Daoy (cell line): ENCODE measurements at regions not wholly inside any gene's neighbourhood (a gene's known extent, or its start where the extent isn't known, plus 50 kb on each side); places are given as distances from the start of the nearest gene placed in this dataset.

ENCODE experiments used
- DNase-seq: peaks from one replicate; pipeline ENCODE4 v3.0.0-alpha.2; 2015; ENCODE audit warnings: low read depth

DNA sequence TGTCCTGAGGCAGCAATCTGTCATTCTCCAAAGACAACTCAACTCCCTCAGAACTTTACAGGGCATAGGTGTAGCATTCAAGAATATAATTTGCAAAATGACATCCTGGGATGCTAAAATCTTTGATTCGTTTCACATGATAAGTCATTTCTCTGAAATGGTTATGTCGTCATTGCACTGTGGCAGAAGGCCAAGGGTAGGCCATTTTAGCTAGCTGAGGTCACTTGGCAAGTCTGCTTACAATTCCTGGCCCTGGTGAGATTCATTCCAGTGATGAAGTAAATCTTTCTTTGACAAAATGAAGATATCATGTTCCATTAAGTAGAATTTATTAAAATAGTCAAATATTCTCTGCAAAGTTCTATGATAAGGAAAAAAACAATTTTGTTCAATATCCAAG lies 1410.3 kb upstream of the LRRTM1 start:
- DNase-seq, result no peak

DNA sequence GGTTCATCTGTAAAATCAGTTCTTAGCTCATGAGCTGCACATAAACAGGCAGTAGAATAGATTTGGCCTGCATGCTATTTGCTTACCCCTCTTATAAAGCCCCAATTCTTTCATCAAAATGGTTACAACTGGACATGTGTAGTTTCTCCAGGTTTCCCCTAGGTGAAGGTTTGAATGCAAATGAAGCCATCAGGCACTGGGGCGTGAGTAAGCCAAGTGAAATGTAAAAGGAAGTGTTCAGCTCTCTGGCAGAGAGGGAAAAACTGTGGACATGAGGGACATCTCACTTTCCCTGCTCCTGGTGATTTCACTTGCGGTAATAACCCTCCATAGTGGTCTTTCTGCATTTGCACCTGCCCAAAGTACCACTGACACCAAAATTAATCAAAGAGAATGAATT lies 1402.3 kb upstream of the LRRTM1 start:
- DNase-seq, result no peak

DNA sequence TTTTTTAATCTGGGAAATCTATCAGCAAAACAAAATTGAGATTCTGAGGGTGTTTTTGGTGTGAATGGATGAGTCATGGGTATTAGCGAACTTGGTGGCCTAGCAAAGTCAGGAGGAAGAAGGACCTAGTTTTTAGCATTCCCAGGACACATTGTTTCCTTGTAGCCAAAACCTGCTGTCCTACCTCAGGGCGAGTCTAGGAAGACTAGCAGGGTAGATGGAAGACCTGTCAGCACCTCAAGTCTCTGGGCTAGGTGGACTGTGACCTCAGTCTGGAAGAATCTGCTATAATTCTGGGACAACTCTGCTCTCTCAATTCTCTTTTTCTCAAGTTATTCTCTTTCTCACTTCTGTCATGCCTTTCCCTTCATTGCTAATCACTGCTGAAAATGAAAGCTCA lies 1399.3 kb upstream of the LRRTM1 start:
- no peak for DNase-seq

DNA sequence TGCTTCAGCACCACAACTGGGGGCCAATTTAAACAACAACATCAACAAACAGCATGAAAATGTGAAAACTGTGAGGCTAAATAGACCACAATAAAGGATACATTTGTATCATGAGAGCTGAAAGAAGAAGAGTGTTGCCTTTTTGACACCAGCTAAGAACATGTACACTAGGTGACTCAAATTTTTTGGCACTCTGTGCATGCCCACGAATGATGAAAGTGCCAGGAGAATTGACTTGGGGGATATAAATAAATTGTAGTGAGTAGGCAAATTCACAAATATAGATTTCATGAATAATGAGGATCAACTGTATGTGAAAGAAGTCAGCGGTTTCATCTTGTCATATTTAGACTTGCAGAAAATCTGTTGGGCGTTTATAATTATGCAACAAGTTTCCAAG lies 1388.0 kb upstream of the LRRTM1 start:
- no peak for DNase-seq

DNA sequence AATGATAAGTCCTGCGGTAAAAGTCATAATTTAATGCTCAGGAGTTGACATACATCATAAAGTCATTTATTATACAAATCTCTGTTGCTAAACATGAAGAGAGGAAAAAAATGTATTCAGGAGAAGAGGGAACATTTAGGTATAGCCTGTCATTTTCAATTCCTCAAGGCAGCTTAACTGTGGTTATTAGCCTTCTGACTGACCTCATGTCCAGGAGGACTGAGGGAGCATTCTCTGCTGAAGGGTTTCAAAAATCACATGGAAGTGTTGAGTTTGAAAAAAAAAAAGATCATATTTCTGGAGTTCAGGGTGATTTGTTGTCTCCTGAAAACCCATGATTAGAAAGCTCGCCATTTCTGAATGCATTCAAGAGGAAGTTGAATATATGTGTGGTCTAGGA lies 1371.1 kb upstream of the LRRTM1 start:
- no peak for DNase-seq

DNA sequence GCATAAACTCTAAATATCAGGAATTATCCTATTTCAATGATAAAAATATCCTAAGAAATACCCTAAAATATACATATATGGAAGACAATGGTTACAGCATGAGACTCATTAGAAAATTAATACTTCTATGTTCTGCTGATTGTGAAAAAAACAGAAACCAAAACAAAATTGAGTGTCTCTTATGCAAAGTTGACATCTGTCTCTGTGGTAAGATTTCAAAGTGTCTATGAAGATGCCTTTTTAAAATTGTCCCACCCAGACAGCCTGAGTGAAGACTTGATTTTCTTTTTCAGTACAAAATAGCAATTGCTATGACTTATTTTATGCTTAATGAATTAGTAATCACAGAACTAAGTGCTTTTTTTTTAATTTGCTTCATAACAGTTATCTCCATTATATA lies 1368.4 kb upstream of the LRRTM1 start:
- DNase-seq, result no peak

DNA sequence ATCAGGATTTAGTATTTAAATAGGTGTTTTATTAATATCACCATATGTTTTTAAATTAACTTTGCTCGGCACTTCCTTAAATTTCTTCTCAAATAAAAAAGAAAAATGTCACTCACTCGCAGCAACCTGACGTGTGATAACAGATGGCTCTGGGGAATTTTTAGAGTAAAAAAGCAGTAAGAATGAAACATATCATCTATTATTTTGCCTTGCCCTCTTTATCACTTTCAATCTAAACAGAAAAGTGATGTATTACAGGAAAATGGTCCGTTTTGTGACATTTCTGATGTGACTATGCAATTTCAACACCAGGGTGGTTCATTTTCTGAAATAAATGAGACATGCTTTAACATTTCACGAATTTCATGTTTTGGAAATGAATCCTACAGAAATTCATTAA lies 1368.0 kb upstream of the LRRTM1 start:
- no peak for DNase-seq

DNA sequence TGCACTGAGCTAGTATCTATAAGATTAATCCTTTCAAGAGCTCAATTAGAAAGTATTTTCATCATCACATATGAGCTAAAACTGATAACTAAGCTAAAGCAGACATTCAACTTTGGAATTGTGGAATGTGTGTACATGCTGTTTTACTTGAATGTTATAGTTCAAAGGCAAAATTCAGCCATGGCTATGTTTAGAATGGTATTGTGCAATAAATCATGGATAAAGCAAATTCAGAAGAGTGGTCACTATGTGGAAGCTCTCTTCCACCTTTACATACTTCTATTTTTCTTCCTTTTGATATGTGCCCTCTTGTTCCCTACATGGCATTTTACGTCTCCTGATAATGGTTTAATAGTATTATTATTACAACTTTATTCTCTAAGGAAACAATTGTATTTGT lies 1366.3 kb upstream of the LRRTM1 start:
- no peak for DNase-seq

DNA sequence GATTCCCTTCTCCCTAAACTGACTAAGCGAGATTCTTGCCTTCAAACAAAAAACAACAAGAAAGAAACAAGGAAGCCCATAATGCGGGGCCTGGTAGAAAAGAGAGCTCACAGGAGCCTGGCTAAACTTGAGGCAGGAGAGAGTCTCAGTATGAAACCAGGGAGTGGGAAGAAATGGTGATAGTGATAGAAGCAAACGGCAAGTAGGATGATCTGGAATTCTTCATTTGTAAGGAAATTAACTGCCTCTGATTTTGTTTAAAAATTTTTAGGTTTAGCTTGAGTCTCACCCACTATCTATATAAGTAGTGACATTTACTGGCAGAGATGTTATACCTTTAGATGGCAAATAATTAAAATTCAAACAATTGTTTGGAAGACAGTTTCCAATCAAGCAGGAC lies 1356.5 kb upstream of the LRRTM1 start:
- no peak for DNase-seq

DNA sequence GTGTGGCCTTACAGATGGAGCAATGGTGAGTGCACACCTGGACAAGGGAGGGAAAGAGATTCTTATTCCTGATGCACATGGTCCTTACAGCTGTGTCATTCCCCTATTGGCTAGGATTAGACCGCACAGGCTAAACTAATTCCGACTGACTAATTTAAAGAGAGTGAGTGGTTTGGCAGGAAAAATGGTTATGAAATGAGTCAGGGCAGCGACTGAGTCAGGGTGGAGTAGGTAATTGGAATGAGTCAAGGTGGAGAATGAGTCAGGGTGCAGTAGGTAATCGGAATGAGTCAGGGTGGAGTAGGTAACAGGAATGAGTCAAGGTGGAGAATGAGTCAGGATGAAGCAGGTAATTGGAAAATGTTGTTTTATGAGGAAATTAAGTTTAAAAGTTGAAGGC lies 1353.7 kb upstream of the LRRTM1 start:
- peak; percentile 55 for DNase-seq

DNA sequence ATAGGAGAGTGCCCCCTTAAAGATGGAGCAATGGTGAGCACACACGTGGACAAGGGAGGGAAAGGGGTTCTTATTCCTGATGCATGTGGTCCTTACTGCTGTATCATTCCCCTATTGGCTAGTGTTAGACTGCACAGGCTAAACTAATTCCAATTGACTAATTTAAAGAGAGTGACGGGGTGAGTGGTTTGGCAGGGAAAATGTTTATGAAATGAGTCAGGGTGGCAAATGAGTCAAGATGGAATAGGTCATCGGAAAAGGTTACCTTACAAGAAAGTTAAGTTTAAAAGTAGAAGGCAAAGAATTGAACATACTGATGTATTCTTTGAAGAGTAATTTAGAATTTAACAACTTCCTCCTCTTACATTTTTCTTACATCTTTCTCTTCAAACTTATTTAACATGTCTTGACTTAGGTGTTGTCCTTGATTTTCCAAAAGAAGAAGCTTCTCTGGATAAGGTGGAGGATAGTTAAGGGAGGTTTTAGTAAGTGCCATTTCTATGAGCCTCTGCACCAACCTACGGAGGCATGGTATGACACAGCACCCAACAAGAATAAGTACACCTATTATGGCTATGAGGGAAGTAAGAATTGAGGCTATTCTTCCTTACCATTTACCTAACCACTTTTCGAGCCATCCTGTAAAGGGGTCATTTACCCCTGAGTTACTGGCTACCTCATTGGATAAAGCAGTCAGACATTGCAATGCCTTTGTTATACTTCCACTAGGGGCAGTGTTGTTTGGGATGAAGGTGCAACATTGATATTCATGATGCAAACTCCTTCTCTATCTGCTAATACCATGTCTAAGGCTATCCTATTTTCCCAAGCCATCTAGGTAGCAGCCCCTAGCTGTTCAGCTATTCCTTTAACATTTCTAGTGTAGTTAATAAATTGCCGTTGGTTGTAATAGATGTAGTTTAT lies 1345.8 kb upstream of the LRRTM1 start:
- DNase-seq, result peak; percentile 25

DNA sequence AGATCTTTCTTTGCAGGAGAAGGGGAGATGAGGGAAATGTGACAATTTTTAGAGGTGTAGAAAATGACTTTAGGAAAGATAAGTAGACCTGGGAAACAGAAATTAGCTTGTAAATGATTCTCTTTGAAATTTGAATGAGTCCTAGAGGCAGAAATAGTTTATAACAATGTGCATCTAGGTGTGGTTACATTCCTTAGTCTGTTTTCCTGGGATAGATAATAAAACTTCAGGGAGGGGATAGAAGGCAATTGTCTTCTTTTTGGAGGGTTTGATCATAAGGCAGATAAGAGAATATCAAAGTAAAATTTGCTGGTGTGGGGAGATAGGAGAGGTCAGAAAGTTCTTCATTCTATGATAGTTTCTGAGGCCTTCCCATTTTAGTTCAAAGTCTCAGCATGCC lies 1344.3 kb upstream of the LRRTM1 start:
- no peak for DNase-seq

DNA sequence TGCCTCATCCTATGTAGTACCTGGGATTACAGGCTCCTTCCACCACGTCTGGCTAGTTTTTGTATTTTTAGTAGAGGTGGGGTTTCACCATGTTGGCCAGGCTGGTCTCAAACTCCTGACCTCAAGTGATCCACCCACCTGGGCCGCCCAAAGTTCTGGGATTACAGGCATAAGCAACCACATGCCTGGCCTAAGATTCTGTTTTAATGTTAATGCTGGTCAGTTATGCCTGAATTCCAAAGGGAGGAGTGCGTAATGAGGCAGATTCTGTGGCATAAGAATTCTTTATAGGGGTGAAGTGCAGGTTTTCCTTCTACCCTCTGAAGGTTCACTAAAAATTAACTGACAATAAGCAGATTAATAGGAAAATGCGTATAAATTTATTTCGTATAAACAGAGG lies 1343.8 kb upstream of the LRRTM1 start:
- no peak for DNase-seq

DNA sequence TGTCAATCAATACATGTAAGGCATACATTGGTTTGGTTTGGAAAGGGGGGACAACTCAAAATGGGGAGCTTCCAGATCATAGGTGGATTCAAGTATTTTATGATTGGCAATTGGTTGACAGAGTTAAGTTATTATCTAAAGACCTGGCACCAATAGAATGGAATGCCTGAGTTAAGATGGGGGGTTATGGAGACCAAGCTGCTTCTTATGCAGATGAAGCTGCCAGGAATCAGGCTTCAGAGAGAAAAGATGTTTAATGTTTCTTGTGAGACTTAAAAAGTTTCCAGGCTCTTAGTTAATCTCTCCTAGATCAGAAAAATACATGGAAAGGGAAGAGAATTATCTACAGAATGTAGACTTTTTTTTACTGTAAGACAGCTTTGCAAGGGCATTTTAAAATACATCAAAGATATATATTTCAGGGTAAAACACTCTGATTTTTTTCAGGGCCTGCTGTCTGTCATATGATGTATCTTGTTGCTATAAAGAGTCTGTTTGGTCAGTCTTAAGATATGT lies 1343.2 kb upstream of the LRRTM1 start:
- DNase-seq, result no peak

DNA sequence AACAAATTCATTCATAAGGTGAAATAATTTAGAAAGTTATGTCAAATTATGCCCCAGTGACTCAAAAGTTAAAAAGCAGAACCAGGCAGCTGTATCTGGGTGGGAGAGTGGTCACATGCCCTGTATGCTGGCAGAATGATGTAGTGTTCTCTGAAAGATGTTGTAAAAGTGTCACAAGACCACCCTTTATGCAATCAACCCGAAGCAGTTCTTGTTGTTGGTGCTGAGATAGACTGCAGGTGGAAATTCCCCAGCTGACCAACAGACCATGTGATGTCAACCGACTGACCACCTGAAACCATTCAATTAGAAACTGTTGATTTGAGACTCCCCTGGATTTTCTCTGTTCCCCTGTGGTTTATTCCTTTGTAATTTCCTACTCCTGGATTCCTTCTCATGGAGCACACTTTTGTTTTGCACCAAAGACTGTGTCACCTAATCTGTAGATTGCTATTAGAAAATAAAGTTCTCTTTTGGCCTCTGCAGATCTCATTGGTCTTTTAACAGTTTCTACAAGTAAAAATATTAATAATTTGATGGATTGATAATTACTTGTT lies 1341.3 kb upstream of the LRRTM1 start:
- no peak for DNase-seq

DNA sequence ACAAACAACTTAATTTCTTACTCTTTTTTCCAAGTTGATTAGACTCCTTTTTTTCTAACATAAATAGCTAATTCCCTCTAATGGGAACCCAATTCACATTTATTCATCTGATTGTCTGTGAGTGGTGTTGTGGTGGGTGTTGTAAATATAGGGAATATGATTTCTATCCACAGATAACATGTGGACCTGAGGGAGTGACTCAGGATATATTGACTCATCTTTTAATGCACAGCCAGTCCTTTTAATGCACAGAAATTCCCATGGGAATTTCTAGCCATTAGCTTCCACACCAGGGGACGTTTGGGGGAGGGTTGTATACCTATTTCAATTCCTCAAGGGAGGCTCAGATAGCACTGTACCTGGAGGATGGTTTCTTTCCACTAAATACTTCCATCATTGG lies 1339.6 kb upstream of the LRRTM1 start:
- DNase-seq, result no peak

DNA sequence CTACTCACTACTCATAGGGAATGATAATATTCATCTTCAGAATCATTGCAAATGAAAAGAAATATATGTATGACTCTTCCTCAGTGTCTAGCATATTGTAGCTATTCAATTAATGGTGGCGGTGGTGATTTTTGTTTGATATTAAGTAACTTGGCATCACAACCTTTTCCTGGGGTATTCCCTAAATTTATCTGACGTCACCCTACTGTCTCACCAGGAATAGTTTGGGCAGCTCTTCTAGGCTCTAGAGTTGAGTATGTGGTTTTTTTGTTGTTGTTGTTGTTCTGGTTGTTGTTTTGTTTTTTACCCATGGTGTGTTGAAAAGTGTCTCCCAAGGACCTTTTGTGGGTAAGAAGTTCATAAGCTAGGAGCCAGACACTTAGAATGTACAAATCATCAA lies 1320.3 kb upstream of the LRRTM1 start:
- DNase-seq, result no peak

DNA sequence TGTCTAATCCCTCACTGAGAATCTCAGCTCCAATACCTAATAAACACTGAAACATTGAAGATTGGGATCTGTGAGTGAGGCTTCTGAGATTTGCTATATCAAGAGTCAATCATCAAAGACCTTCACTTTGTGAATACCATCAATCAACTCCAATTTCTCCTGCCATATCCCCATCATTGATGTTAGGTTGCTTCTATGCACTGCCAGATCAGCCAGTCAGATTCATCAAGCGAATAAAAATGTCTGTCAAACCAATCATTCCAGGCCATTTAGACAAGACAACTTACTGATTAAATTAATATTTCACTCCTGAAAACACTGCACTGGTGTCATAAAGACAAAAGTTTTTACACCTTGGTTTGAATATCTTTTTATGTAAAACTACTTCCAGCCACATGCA lies 1295.5 kb upstream of the LRRTM1 start:
- DNase-seq, result no peak

DNA sequence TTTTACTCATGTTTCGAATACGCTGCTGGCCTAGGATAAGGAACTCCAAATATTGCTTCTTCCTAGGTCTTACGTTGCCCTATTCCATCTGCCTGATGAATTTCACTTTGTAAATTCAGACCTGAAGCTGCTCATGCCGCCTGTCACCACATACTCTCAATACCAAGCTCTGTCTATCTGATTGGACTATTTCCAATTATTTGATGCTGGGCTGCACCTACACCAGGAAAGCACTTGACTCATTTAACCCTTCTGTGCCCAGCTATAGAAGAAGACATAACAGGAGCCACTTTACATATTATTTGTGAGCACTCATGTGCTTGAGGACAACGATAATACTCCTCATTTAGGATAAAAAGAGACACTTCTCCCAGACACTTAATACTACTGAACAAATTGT lies 1293.9 kb upstream of the LRRTM1 start:
- DNase-seq, result no peak

DNA sequence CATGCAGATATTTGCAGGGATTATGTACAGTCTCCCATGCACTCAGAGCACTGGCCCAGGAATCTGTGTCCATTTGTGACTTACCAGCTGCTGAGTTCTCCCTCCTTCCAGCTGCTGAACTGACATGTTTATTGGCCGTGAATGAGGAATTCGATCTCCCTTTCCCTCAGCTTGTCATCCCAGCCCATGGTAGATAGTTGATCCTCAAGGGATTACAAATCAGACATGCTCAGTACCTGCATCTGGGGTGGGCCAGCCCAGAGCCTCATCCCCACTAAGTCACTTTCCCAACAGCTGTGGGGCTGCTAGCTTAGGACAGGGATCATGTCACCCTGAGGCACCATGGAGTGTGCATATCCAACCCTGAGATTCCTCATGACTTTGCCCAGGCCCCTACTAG lies 1284.9 kb upstream of the LRRTM1 start:
- DNase-seq, result no peak

DNA sequence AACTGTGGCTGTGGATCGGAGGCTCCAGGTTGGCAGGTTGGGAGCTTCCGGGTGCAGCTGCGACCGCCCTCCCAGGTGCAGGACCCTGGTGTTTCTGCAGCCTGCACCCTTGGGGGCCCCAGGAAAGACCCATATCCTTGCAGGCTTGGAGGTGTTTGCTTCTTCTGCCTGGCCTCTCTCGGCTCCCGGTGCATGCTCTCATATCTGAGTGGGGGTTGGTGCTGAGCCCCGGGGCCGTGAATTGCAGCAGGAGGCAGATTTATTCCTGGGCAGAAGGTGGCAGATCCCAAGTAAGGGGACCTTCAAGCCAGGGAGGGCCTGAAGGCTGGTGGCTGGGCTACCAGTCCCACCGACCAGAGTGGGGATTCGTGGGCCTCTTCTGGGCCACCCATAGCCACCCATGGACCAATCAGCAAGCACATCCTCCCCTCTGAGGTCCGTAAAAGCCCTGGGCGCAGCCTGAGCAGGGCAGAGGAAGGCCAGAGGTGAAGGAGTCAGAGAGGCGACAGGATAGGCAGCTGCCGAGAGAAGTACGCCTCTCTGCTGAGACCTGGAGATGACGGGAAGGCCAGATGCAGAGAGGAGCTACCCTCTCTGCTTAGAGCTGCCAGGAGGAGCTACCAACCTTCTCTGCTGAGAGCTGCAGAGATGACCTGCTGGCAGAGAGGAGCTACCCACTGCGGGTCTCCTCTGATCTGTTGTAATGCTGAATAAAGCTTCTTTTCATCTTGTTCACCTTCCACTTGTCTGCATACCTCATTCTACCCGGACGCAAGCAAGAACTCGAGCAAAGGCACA lies 1279.0 kb upstream of the LRRTM1 start:
- DNase-seq, result no peak

DNA sequence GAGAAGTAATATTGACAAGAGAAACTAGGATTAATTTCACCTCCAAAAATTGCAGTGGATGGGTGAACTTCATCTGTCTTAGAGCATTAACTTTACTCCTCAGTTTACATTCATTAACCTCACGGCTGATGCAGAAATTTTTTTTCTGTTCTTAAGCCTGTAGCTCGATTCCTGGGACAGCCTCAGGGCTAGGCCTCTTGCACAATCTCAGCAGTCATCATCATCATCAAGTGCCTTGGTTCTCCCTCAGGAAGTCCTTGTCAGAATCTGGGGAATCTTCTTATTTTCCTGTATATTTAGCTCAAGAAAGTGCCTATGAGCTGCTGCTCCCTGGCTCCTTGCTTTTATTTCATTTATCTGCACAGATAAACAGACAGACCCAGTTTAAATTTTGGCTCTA lies 1272.2 kb upstream of the LRRTM1 start:
- no peak for DNase-seq
